GM23338 (cell line): ENCODE measurements at regions not wholly inside any gene's neighbourhood (a gene's known extent, or its start where the extent isn't known, plus 50 kb on each side); places are given as distances from the start of the nearest gene placed in this dataset.

Experiments
- ATAC-seq: fragments of 200-7000 bp; cut with Tn5 transposase; 3 replicates; pipeline ENCODE4 v1.9.1; 2020
- DNase-seq: peaks from one replicate; pipeline ENCODE4 v3.0.0-alpha.2; 2015; ENCODE audit warnings: low spot score
- H2AFZ ChIP-seq: fragments of 200-600 bp; sonication (generic); 2 replicates; pipeline ENCODE4 v1.8.0; 2016; ENCODE audit warnings: antibody characterized with exemption, mild to moderate bottlenecking, moderate library complexity
- H3F3A ChIP-seq: fragments of 200-600 bp; sonication (generic); replicated peaks from 2 replicates; pipeline ENCODE4 v1.8.0; 2017; ENCODE audit warnings: antibody characterized with exemption, mixed run types, low read depth
- H3K27ac ChIP-seq: fragments of 200-600 bp; sonication (generic); 2 replicates; pipeline ENCODE4 v1.6.1; 2016; ENCODE audit warnings: low read depth
- H3K27me3 ChIP-seq: fragments of 200-600 bp; sonication (generic); 2 replicates; pipeline ENCODE4 v1.8.0; 2016; ENCODE audit warnings: mild to moderate bottlenecking, mixed run types, moderate library complexity; ENCODE audit not compliant: insufficient read depth
- H3K36me3 ChIP-seq: fragments of 200-600 bp; sonication (generic); 2 replicates; pipeline ENCODE4 v1.8.0; 2016; ENCODE audit warnings: mild to moderate bottlenecking; ENCODE audit not compliant: insufficient read depth
- H3K4me1 ChIP-seq: fragments of 200-600 bp; sonication (generic); 2 replicates; pipeline ENCODE4 v1.8.0; 2016; ENCODE audit warnings: mild to moderate bottlenecking, moderate library complexity; ENCODE audit not compliant: insufficient read depth
- H3K4me2 ChIP-seq: fragments of 200-600 bp; sonication (generic); 2 replicates; pipeline ENCODE4 v1.7.1; 2017; ENCODE audit warnings: mixed run types
- H3K4me3 ChIP-seq: fragments of 200-600 bp; sonication (generic); 2 replicates; pipeline ENCODE4 v1.6.1; 2016; ENCODE audit warnings: mixed run types
- H3K79me2 ChIP-seq: fragments of 200-600 bp; sonication (generic); replicated peaks from 2 replicates; pipeline ENCODE4 v1.8.0; 2017; ENCODE audit warnings: mild to moderate bottlenecking; ENCODE audit not compliant: insufficient read depth
- H3K9me2 ChIP-seq: fragments of 200-600 bp; sonication (generic); 2 replicates; pipeline ENCODE4 v1.8.0; 2017; ENCODE audit not compliant: insufficient read depth
- H4K20me1 ChIP-seq: fragments of 200-600 bp; sonication (generic); replicated peaks from 2 replicates; pipeline ENCODE4 v1.8.0; 2017; ENCODE audit warnings: mild to moderate bottlenecking; ENCODE audit not compliant: insufficient read depth
- H3K27ac Mint-ChIP-seq: 2 replicates; pipeline ENCODE4 v1.8.0; 2020; ENCODE audit warnings: inconsistent platforms, mild to moderate bottlenecking, moderate library complexity, mixed read lengths
- H3K27me3 Mint-ChIP-seq: 3 replicates; pipeline ENCODE4 v1.8.0; 2022; ENCODE audit warnings: low read depth, mild to moderate bottlenecking, moderate library complexity, mixed read lengths, inconsistent platforms; ENCODE audit not compliant: insufficient read depth, poor library complexity
- H3K36me3 Mint-ChIP-seq: 3 replicates; pipeline ENCODE4 v1.8.0; 2021; ENCODE audit warnings: low read depth, mild to moderate bottlenecking, inconsistent platforms, moderate library complexity, mixed read lengths
- H3K4me1 Mint-ChIP-seq: 3 replicates; pipeline ENCODE4 v1.8.0; 2020; ENCODE audit warnings: mild to moderate bottlenecking, inconsistent platforms, mixed read lengths
- H3K4me3 Mint-ChIP-seq: 3 replicates; pipeline ENCODE4 v1.8.0; 2021; ENCODE audit warnings: moderate library complexity, mild to moderate bottlenecking, inconsistent platforms, mixed read lengths
- H3K9me3 Mint-ChIP-seq: 3 replicates; pipeline ENCODE4 v1.8.0; 2020; ENCODE audit warnings: moderate library complexity, mild to moderate bottlenecking, inconsistent platforms, mixed read lengths
- CREB1 ChIP-seq: fragments of 250-450 bp; sonication (Bioruptor Pico); IDR thresholded peaks from 2 replicates; pipeline ENCODE4 v1.5.0; 2020; ENCODE audit warnings: low read depth, mild to moderate bottlenecking, moderate library complexity
- EZH2 ChIP-seq: fragments of 200-600 bp; sonication (generic); IDR thresholded peaks from one replicate; pipeline ENCODE4 v1.8.0; 2017; ENCODE audit warnings: antibody characterized with exemption, mild to moderate bottlenecking, low read depth; ENCODE audit not compliant: unreplicated experiment
- EZH2phosphoT487 ChIP-seq: fragments of 200-600 bp; sonication (generic); IDR thresholded peaks from one replicate; pipeline ENCODE4 v1.8.1; 2018; ENCODE audit warnings: antibody characterized with exemption; ENCODE audit not compliant: unreplicated experiment
- JUNB ChIP-seq: IDR thresholded peaks from one replicate; pipeline ENCODE4 v1.6.1; 2016; ENCODE audit warnings: antibody characterized with exemption; ENCODE audit not compliant: unreplicated experiment
- NANOG ChIP-seq: IDR thresholded peaks from 2 replicates; pipeline ENCODE4 v1.6.1; 2016; ENCODE audit warnings: antibody characterized with exemption, borderline replicate concordance
- POLR2AphosphoS5 ChIP-seq: IDR thresholded peaks from 2 replicates; pipeline ENCODE4 v1.6.1; 2016; ENCODE audit warnings: antibody characterized with exemption, low read depth
- STAT1 ChIP-seq: IDR thresholded peaks from one replicate; pipeline ENCODE4 v1.6.1; 2016; ENCODE audit warnings: antibody characterized with exemption; ENCODE audit not compliant: unreplicated experiment
- ZNF114 ChIP-seq: fragments of 250-450 bp; sonication (Bioruptor Pico); IDR thresholded peaks from 2 replicates; pipeline ENCODE4 v1.5.0; 2020; ENCODE audit warnings: mild to moderate bottlenecking, moderate library complexity
- ZNF331 ChIP-seq: fragments of 250-450 bp; sonication (Bioruptor Pico); IDR thresholded peaks from 2 replicates; pipeline ENCODE4 v1.5.0; 2020; ENCODE audit warnings: low read depth, mild to moderate bottlenecking, moderate library complexity
- TF ChIP-seq, protein P1 (sequence below), 2 experiments: fragments of 200-600 bp in 1 of 2; sonication (generic) in 1 of 2; conservative IDR thresholded peaks; 2 replicates each; pipeline versions ENCODE4 v1.5.1 to v1.6.1; 2016 to 2017; ENCODE audit warnings: antibody characterized with exemption in 2 of 2, low read depth in 2 of 2, mild to moderate bottlenecking in 2 of 2, moderate library complexity in 1 of 2
- TF ChIP-seq, protein P2 (sequence below): fragments of 250-450 bp; sonication (Bioruptor Pico); IDR thresholded peaks from 2 replicates; pipeline ENCODE4 v1.5.0; 2020; ENCODE audit warnings: mild to moderate bottlenecking, moderate library complexity
- TF ChIP-seq, protein P3 (sequence below): IDR thresholded peaks from one replicate; pipeline ENCODE4 v1.6.1; 2018; ENCODE audit warnings: antibody characterized with exemption; ENCODE audit not compliant: unreplicated experiment
- TF ChIP-seq, protein P4 (sequence below): IDR thresholded peaks from 2 replicates; pipeline ENCODE4 v1.6.1; 2016; ENCODE audit warnings: antibody characterized with exemption

DNA sequence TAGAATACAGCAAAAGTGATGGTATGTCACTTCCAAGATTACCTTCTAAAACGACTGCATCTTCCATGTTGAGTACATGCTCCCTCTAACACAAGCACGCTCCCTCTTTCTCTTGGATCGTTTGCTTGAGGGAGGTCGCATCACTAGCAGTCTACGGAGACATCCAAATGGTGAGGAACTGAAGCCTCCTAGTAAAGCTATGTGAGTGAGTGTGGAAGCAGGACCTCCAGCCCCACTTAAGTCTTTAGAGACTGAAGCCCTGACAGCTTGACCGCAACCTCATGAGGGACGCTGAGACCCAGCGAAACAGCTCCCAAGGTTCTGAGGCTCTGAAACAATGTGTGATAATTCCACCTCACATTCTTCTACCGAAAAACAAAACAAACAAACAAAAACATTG, 486.7 kb upstream of the GCFC2 start:
- no peaks in the 10 kb centered on the region for H3K9me3 Mint-ChIP-seq
- DNase-seq = peak; percentile 15
- no peak overlapping the region for H3K27ac ChIP-seq
- no peaks in the 10 kb centered on the region for H3K36me3 ChIP-seq
- H3K4me1 ChIP-seq = no peaks in the 10 kb centered on the region
- H3K36me3 Mint-ChIP-seq = no peaks in the 10 kb centered on the region
- TF ChIP-seq, protein P1, sequence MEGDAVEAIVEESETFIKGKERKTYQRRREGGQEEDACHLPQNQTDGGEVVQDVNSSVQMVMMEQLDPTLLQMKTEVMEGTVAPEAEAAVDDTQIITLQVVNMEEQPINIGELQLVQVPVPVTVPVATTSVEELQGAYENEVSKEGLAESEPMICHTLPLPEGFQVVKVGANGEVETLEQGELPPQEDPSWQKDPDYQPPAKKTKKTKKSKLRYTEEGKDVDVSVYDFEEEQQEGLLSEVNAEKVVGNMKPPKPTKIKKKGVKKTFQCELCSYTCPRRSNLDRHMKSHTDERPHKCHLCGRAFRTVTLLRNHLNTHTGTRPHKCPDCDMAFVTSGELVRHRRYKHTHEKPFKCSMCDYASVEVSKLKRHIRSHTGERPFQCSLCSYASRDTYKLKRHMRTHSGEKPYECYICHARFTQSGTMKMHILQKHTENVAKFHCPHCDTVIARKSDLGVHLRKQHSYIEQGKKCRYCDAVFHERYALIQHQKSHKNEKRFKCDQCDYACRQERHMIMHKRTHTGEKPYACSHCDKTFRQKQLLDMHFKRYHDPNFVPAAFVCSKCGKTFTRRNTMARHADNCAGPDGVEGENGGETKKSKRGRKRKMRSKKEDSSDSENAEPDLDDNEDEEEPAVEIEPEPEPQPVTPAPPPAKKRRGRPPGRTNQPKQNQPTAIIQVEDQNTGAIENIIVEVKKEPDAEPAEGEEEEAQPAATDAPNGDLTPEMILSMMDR (conservative IDR thresholded peaks at IDR 0.05; ENCODE audit: low read depth in 2 of 2) = no peak
- TF ChIP-seq STAT1 = no peak
- TF ChIP-seq, protein P2, sequence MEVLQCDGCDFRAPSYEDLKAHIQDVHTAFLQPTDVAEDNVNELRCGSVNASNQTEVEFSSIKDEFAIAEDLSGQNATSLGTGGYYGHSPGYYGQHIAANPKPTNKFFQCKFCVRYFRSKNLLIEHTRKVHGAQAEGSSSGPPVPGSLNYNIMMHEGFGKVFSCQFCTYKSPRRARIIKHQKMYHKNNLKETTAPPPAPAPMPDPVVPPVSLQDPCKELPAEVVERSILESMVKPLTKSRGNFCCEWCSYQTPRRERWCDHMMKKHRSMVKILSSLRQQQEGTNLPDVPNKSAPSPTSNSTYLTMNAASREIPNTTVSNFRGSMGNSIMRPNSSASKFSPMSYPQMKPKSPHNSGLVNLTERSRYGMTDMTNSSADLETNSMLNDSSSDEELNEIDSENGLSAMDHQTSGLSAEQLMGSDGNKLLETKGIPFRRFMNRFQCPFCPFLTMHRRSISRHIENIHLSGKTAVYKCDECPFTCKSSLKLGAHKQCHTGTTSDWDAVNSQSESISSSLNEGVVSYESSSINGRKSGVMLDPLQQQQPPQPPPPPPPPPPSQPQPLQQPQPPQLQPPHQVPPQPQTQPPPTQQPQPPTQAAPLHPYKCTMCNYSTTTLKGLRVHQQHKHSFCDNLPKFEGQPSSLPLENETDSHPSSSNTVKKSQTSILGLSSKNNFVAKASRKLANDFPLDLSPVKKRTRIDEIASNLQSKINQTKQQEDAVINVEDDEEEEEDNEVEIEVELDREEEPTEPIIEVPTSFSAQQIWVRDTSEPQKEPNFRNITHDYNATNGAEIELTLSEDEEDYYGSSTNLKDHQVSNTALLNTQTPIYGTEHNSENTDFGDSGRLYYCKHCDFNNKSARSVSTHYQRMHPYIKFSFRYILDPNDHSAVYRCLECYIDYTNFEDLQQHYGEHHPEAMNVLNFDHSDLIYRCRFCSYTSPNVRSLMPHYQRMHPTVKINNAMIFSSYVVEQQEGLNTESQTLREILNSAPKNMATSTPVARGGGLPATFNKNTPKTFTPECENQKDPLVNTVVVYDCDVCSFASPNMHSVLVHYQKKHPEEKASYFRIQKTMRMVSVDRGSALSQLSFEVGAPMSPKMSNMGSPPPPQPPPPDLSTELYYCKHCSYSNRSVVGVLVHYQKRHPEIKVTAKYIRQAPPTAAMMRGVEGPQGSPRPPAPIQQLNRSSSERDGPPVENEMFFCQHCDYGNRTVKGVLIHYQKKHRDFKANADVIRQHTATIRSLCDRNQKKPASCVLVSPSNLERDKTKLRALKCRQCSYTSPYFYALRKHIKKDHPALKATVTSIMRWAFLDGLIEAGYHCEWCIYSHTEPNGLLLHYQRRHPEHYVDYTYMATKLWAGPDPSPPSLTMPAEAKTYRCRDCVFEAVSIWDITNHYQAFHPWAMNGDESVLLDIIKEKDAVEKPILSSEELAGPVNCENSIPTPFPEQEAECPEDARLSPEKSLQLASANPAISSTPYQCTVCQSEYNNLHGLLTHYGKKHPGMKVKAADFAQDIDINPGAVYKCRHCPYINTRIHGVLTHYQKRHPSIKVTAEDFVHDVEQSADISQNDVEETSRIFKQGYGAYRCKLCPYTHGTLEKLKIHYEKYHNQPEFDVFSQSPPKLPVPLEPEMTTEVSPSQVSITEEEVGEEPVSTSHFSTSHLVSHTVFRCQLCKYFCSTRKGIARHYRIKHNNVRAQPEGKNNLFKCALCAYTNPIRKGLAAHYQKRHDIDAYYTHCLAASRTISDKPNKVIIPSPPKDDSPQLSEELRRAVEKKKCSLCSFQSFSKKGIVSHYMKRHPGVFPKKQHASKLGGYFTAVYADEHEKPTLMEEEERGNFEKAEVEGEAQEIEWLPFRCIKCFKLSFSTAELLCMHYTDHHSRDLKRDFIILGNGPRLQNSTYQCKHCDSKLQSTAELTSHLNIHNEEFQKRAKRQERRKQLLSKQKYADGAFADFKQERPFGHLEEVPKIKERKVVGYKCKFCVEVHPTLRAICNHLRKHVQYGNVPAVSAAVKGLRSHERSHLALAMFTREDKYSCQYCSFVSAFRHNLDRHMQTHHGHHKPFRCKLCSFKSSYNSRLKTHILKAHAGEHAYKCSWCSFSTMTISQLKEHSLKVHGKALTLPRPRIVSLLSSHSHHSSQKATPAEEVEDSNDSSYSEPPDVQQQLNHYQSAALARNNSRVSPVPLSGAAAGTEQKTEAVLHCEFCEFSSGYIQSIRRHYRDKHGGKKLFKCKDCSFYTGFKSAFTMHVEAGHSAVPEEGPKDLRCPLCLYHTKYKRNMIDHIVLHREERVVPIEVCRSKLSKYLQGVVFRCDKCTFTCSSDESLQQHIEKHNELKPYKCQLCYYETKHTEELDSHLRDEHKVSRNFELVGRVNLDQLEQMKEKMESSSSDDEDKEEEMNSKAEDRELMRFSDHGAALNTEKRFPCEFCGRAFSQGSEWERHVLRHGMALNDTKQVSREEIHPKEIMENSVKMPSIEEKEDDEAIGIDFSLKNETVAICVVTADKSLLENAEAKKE (CRISPR knock-in tag) = no peak
- TF ChIP-seq POLR2AphosphoS5 = no peak
- TF ChIP-seq EZH2 = no peak
- no peak for TF ChIP-seq ZNF331 (CRISPR knock-in tag)
- TF ChIP-seq JUNB = no peak
- TF ChIP-seq, protein P3, sequence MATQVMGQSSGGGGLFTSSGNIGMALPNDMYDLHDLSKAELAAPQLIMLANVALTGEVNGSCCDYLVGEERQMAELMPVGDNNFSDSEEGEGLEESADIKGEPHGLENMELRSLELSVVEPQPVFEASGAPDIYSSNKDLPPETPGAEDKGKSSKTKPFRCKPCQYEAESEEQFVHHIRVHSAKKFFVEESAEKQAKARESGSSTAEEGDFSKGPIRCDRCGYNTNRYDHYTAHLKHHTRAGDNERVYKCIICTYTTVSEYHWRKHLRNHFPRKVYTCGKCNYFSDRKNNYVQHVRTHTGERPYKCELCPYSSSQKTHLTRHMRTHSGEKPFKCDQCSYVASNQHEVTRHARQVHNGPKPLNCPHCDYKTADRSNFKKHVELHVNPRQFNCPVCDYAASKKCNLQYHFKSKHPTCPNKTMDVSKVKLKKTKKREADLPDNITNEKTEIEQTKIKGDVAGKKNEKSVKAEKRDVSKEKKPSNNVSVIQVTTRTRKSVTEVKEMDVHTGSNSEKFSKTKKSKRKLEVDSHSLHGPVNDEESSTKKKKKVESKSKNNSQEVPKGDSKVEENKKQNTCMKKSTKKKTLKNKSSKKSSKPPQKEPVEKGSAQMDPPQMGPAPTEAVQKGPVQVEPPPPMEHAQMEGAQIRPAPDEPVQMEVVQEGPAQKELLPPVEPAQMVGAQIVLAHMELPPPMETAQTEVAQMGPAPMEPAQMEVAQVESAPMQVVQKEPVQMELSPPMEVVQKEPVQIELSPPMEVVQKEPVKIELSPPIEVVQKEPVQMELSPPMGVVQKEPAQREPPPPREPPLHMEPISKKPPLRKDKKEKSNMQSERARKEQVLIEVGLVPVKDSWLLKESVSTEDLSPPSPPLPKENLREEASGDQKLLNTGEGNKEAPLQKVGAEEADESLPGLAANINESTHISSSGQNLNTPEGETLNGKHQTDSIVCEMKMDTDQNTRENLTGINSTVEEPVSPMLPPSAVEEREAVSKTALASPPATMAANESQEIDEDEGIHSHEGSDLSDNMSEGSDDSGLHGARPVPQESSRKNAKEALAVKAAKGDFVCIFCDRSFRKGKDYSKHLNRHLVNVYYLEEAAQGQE = no peak
- TF ChIP-seq EZH2phosphoT487 = no peak
- TF ChIP-seq ZNF114 = no peak
- TF ChIP-seq, protein P4, sequence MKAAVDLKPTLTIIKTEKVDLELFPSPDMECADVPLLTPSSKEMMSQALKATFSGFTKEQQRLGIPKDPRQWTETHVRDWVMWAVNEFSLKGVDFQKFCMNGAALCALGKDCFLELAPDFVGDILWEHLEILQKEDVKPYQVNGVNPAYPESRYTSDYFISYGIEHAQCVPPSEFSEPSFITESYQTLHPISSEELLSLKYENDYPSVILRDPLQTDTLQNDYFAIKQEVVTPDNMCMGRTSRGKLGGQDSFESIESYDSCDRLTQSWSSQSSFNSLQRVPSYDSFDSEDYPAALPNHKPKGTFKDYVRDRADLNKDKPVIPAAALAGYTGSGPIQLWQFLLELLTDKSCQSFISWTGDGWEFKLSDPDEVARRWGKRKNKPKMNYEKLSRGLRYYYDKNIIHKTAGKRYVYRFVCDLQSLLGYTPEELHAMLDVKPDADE = no peak
- no peak for TF ChIP-seq NANOG
- TF ChIP-seq CREB1 (CRISPR knock-in tag) = no peak
- peak; percentile 50 for ATAC-seq
- no peak overlapping the region for H3K4me3 ChIP-seq
- H3K9me2 ChIP-seq = no peaks in the 10 kb centered on the region
- H3K27me3 Mint-ChIP-seq = peaks cover 4% of the 10 kb centered on the region
- no peaks in the 10 kb centered on the region for H3K79me2 ChIP-seq
- no peaks in the 10 kb centered on the region for H3K27me3 ChIP-seq
- no peaks in the 10 kb centered on the region; the same call in 2 of the 3 replicates for H3K4me1 Mint-ChIP-seq
- no peaks in the 10 kb centered on the region for H4K20me1 ChIP-seq
- H3F3A ChIP-seq = no peaks in the 10 kb centered on the region
- peak overlapping the region; percentile 16; the same call in 1 of the 2 replicates for H3K4me2 ChIP-seq
- peak overlapping the region; percentile 81 for H2AFZ ChIP-seq
- H3K4me3 Mint-ChIP-seq = no peak overlapping the region
- no peak overlapping the region for H3K27ac Mint-ChIP-seq
